H1 (cell line): ENCODE measurements at regions not wholly inside any gene's neighbourhood (a gene's known extent, or its start where the extent isn't known, plus 50 kb on each side); places are given as distances from the start of the nearest gene placed in this dataset.
"Not testable (repeated sequence)": the region's sequence is repeated elsewhere in the genome, so short reads cannot be mapped to it uniquely, and the experiment has no call there.

ENCODE experiments used
- BRCA1 ChIP-seq: IDR thresholded peaks from 2 replicates; pipeline ENCODE4 v1.6.1; 2012; ENCODE audit warnings: low read depth, low read length, improper control_type of control experiment
- CTCF ChIP-seq, 3 experiments: IDR thresholded peaks; 1 replicate in 2 of 3; 2 replicates in 1 of 3; pipeline versions ENCODE4 v1.5.1 to v1.6.1; 2011; ENCODE audit warnings: low read length in 3 of 3, mild to moderate bottlenecking in 3 of 3, inconsistent platforms in 2 of 3, low read depth in 1 of 3, moderate library complexity in 1 of 3; ENCODE audit not compliant: insufficient read depth in 1 of 3; ENCODE audit errors: control extremely low read depth in 1 of 3
- EZH2 ChIP-seq: fragments of 200-600 bp; sonication (generic); IDR thresholded peaks from 2 replicates; pipeline ENCODE4 v1.7.1; 2012; ENCODE audit warnings: low read depth, mild to moderate bottlenecking, moderate library complexity, low read length, inconsistent platforms; ENCODE audit not compliant: severe bottlenecking
- GABPA ChIP-seq: IDR thresholded peaks from 2 replicates; pipeline ENCODE4 v1.6.1; 2011; ENCODE audit warnings: mild to moderate bottlenecking, low read length, moderate library complexity, borderline replicate concordance; ENCODE audit not compliant: insufficient read depth
- POLR2A ChIP-seq, 2 experiments: IDR thresholded peaks; 1 replicate in 1 of 2; 2 replicates in 1 of 2; pipeline ENCODE4 v1.6.1; 2011; ENCODE audit warnings: low read depth in 2 of 2, low read length in 2 of 2, mild to moderate bottlenecking in 2 of 2; ENCODE audit errors: control extremely low read depth in 1 of 2
- POLR2AphosphoS5 ChIP-seq: IDR thresholded peaks from 2 replicates; pipeline ENCODE4 v1.6.1; 2011; ENCODE audit warnings: low read depth, low read length
- SRF ChIP-seq: IDR thresholded peaks from 2 replicates; pipeline ENCODE4 v1.6.1; 2011; ENCODE audit warnings: mild to moderate bottlenecking, low read depth, low read length, moderate library complexity
- TEAD4 ChIP-seq: IDR thresholded peaks from 2 replicates; pipeline ENCODE4 v1.6.1; 2012; ENCODE audit warnings: low read depth, low read length, inconsistent platforms, mixed read lengths

- TF ChIP-seq TEAD4; CTCF (IDR thresholded peaks at IDR 0.05; ENCODE audit: control extremely low read depth in 1 of 3, insufficient read depth in 1 of 3, low read depth in 1 of 3, low read length in 3 of 3); GABPA; POLR2A (IDR thresholded peaks at IDR 0.05; ENCODE audit: control extremely low read depth in 1 of 2, low read depth in 2 of 2, low read length in 2 of 2); SRF; EZH2; BRCA1; POLR2AphosphoS5: not testable (repeated sequence)
Measured at GRCh38 chr4:189610571-189610970, 330.1 kb upstream of the FRG1 start.
